GM12892 (cell line): ENCODE measurements at regions not wholly inside any gene's neighbourhood (a gene's known extent, or its start where the extent isn't known, plus 50 kb on each side); places are given as distances from the start of the nearest gene placed in this dataset.

ENCODE experiments used
- POLR2A ChIP-seq: IDR thresholded peaks from 2 replicates; pipeline ENCODE4 v1.6.1; 2011; ENCODE audit warnings: low read depth, low read length, control low read depth
- POLR2AphosphoS5 ChIP-seq: IDR thresholded peaks from 2 replicates; pipeline ENCODE4 v1.6.1; 2011; ENCODE audit warnings: low read depth, low read length, control low read depth
- TAF1 ChIP-seq: IDR thresholded peaks from 2 replicates; pipeline ENCODE4 v1.6.1; 2011; ENCODE audit warnings: low read depth, mild to moderate bottlenecking, control low read depth, low read length, borderline replicate concordance

- no peak for TF ChIP-seq POLR2AphosphoS5
- no peak for TF ChIP-seq POLR2A
- TF ChIP-seq TAF1, result no peak
These were observed 608.2 kb downstream of the EPHA4 start for GRCh38 chr2:220963930-220964329.
